ENCODE measurements at regions not wholly inside any gene's neighbourhood (a gene's known extent, or its start where the extent isn't known, plus 50 kb on each side); places are given as distances from the start of the nearest gene placed in this dataset.

DNA sequence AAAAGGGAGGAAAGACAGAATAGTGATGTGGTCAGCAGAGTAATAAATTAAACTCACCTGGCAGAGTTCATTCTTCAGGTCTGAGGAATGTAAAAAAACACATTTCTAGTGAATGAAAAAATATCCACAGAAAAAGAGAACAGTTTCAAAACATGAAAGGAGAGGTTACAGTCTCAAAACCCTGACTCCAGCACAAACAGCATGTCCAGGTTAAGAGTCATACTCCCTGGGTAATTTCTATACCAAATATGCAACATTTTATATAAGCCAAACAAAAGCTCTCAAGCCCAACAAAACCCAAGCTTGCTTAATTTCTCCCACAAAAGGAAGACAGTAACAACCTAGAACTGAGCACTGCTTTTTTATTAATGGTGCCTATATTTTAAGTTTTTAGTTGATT, 173.0 kb downstream of the NTMT2 start:
- no peak for DNase-seq

DNA sequence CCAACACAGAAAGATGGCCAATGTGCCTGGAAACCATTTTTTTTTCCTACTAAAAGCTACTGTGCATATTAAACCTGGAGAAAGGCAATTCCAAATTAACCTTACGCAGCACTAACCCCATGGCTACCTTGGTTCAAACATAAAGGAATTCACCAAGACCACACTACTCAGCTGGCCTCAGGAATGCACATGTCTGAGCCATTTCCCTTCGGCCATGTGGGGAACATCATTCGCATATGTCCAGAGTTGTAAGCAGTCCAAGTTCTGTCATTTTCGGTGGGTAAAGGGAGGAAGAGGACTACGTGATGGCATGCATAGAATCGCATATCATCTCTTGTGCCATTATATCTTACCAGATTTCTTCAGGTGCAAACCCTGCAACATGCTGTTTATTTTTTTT, 175.4 kb downstream of the NTMT2 start:
- no peak for DNase-seq

DNA sequence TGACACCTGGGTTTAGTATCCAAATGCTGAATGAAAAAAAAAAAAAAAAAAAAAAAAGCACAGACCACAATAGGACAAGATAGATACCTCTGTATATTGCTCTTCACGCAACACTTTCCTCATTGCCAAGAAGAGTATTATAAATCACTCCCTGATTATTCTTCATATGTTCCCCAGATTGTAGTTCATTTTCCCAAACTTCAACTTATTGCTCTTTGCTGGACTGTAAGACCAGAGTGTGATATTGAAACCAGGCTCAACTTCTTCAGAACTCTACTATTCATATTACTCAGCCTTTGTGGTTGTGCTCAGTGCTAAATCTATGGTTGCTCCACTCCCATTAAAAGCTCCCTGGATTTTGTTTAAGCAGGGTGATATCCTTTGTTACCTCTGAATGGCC, 180.4 kb downstream of the NTMT2 start:
- DNase-seq, result no peak

DNA sequence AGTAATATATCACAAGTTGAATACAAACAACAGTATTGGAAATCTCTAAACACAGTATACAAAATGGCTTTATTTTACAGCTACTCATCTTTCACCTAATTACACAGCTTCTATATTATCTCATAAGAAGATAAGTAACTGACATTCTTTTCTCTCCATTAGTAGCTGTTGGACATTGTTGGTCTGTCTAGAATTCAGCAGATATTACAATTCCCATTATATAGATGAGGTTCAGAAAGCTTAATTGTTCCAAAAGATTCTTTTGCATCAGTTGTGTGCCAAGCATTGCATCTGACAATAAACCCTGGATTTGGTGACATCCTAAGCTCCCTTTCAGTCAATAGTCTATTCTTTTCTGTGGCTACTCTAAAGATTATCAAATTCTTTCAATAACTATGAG, 187.0 kb downstream of the NTMT2 start:
- DNase-seq, result no peak

DNA sequence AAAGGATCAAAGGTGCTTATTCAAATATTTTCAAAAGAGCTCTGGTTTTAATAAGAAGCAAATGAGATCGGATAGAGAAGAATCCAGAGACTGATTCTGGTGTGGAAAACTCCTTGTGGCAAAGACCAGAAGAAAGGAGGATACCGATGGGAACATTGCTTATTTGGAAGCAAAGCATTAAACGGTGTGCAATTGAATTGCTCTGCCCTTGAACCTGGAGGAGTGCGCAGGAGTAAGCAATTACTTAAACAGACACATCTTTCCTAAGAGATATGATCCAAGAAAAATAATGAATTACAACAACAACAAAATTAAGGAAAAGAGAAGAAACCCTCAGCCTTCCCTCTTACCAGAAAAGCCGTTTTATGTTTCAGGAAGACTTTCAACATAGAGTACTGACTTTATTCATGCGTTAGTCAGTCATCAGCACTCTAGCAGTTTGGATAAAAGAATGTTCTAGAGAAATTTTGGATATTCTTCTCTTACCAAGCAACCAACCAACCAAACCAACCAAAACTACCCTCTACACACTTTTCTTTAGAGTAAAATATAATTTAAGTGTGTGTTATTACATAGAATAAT, 191.7 kb downstream of the NTMT2 start:
- no peak for DNase-seq

DNA sequence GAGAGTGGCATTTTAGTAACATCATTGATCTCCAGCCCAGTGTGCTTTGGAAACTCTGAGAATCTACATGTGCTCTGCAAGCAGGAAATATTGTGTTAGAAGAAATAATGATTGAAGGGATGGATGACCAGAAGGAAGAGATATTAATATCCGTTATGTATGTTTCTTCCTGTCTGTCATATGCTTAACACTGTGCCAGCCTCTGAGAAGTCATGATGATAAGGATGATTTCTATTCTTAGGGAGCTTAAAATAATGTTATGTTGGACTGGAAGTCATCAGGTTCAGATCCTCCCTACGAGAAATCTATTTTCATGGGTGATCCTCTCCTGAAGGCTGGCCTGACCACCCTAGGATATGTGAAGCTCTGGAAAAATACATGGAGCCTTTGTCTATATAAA, 192.4 kb upstream of the GORAB start:
- no peak for DNase-seq

DNA sequence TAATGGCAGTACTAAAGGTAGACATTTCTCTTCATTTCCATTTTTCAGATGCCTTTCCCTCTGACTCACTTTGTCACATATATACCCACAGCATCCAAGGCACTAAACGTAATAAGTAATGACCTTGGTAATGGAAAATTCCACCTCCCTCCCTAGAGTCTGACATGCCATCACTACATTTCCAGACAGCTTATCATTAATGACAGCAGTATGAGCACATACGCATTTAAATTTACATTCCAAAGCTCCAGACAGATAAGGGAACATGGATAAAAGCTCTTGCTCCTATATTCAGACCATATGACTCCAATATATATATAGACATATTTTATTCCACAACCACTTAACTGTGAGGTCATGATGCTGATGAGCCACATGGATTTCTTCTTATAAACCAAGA, 191.7 kb upstream of the GORAB start:
- no peak for DNase-seq

DNA sequence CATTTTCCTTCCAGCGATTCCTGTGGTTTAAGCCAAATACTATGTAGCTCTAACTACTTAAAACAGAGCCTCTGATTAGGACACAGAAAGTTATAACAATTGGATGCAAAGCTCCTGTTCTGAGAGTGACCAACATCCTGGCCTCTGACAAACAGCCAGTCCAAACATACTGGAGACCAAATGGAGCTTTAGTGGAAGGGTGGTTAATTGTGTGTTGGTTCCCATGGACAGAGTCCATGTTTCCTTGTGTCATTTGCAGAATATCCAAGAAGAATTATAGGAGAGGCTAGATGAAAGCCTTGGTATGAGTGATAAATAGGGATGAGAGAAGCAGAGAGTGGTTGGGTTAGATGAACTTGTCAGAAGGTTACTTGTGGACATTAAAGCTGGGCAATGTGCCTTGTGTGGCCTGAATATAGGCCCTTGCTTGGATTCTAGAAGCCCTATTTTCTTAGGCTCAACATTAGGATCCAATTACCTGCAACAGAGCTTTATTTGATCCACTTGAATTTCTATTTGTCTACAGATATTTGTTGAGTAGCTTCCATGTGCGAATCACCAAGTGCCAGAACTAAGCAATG, 180.5 kb upstream of the GORAB start:
- DNase-seq, result no peak

DNA sequence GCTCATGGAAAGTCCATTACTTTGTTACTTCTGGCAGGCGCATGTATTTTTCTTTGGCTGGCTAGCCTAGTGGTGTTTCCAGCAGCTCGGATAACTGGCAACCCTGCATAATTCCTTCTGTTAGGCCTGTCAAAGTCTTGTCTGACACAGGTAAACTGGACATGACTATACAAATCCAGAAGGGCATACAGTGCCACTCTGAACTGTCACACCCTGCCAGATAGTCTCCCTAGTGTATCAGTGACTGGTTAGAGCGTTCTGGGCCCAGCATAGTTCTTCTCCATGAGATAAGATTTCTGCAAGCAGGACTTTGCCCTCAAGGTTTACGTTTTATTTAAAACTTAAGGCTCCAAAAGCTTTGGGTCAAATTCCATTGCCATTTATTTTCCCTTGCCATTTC, 177.7 kb upstream of the GORAB start:
- no peak for DNase-seq

DNA sequence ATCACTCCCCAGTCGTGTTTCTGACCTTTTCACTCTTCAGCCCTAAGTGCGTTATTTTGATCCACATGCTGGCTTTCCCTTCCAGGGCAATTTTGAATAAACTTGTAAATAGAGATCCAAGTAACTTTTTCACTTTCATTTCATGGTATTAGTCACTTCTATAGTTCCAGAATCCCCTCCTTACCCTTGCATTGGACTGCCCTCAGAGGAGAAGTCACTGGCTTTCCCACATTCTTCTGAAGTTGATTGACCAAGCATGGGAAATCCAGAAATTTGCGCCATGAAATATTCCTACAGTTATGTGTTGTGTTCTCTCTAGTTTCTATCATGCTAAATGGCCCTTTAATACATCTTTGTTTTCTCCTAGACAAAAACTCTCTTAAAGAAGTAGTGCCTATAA, 177.3 kb upstream of the GORAB start:
- DNase-seq, result no peak

DNA sequence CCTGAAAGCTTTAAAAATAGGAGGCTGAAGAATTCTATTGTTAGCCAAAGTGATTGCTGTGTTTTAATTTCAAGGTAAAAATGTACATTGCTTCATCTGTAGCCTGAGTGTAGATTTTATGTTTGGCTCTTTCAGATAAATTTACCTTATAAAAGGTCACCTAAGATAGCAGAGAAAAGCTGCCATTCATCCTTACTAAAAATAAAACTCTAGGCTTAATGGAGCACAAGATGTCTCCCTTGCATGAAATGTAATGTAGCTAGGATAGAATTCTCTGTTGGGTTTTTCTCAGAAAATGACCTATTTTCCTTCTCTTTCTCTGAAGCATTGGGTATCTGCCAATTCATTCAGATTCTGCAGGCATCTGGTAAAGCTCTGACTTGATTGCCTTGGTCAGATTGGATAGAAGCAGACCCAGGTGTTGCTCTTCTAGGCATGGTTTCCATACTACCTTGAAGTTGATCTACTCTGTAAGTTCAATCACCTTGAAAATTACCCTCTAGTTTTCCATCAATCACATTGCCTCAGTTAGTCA, 176.6 kb upstream of the GORAB start:
- no peak for DNase-seq

DNA sequence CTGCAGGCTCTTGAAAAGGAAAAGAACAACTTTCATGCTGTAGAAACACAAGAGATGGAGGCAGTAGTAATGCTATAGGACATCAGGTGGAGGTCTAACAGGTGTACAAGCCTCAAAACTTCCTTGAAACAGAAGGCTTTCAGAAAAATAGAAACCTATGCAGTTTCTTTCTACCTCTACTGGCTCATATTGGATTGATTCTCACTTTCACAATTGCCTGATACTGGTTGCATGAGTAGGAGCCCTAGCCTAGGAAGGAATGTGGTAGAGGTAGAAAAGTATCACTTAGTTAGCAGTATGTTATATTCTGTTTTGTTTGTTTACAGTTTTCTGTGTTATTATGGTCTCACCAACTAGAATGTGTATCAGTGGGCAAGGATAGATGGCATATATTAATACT, 175.4 kb upstream of the GORAB start:
- no peak for DNase-seq

DNA sequence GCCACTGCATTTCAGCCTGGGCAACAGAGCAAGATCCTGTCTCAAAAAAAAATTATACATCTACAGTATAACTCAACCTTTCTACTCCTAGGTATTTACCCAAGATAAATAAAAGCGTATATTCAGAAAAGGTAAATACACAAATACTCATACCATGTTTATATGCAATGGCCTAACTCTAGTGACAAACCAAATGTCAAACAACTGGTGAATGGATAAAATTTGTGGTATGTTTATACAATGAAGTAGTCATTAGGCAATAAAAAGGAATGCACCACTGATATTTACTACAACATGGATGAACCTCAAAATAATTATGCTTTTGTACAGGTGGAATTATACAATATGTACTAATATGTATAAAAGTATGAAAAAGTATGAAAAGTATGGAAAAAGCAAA, 174.2 kb upstream of the GORAB start:
- no peak for DNase-seq

DNA sequence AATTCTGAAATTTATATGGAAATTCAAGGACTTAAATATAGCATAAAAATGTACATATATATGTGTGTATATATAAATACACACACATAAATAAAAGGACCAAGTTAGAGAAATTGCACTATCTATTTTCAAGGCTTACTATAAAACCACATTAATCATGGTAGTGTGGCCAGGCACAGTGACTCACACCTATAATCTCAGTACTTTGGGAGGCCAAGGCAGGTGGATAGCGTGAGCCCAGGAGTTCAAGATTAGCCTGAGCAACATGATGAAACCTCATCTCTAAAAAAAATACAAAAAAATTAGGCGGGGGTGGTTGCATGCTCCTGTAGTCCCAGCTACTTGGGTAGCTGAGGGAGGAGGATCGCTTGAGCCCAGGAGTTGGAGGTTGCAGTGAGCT, 171.4 kb upstream of the GORAB start:
- no peak for DNase-seq

DNA sequence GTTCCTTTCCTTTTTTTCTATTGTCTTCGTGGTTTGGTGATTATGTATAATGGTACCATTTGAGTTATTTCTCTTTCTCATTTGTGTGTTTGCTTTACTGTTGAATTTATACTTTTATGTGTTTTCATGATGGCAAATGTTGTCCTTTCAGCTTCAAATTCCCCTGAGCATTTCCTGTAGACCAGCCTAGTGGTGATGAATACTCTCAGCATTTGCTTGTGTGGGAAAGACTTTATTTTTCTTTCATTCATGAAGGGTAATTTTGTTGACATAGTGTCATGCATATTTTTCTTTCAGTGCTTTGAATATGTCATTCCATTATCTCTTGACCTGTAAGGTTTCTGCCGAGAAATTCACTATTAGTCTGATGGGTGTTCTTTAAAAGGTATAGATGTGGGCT, 166.6 kb upstream of the GORAB start:
- DNase-seq, result no peak

DNA sequence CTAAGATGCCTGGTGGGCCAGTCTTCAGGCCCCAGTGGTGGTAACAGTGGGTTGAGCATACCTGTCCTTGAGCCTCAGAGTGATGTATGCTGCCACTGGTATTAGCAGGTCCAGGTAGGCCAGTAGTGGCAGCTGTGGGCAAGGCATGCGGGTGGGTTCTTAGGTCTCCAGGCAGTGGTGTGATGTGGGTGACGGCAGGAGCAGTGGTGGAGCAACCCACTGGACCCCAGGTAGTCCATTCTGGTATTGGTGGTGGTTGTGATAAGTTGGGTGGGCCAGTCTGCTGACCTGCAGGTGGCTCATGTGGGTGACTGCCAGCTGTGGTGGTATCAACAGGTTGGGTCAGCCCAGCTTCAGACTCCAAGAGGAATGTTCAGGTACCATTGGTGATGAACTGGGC, 165.0 kb upstream of the GORAB start:
- DNase-seq, result no peak

DNA sequence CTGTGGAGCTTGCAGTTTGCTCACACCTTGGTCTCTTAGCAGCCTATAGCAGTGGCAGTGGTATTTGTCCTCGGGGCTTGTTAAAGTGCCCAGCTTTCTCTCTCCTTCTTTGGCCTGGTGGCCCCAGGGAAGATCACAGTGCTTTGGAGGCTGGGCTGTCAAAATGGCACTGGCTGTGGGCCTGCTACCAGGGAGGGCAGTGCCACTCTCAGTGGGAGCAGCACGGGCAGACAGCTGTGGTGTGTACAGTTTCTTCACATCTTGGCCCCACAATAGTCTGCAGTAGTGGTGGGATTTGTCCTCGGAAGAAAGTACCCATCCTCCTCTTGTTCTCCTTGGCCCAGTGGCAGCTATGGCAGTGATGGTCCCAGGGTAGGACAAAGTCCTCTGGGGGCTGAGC, 164.4 kb upstream of the GORAB start:
- no peak for DNase-seq

DNA sequence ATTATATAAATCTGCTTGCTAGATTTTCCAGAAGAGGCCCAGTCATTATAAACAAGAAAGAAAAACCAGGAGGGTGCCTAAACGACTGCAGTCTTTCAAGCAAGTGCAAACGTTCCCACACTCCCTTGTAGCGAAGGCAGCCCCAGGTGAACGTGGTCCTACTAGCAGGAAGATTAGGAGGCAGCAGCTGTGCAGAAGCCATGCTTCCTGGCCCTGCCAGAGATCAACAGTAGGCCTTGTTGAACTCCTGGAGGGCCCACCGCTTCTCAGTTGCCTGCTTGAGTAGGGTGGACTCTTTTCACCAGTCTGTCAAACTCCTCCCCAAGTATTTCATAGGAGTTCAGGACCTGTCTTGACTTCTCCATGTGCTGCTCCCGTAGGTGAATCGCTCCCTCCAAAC, 163.0 kb upstream of the GORAB start:
- no peak for DNase-seq

DNA sequence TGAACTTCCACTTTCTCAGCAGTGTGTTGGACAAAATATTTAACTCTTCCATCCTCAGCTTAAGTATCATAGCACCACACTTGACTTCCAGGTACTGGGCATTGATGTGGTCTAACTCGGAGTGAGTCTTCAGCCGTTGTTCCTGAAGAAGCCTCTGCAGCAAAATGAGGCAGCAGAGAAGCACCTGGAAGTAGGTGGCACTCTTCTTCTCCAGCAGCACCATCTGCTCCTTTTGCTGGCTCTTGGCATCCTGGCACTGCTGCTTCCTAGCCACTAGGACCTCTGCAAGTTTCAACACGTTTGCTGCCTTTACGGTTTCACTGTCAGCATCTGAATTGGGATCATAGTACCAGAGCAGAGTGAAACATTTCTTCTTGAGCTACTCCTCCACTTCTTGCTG, 162.5 kb upstream of the GORAB start:
- no peak for DNase-seq

DNA sequence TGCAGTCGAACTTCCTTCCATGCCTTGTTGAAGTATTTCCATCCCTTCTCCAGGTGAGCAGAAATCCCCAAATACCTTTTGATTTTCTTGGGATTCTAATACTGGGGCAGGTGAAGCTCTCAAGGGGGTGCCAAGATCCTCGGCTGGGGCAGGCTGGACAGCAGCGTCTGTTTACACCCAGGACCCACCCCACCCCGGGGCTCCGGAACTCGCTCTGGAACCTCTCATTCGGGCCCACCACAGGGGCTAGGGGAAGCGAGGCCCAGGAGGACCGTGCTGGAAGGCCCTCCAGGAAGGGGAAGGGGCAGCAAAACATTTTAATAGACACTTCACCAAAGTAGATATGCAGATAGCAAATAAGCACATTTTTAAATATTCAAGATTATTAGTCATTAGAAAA, 161.9 kb upstream of the GORAB start:
- no peak for DNase-seq

DNA sequence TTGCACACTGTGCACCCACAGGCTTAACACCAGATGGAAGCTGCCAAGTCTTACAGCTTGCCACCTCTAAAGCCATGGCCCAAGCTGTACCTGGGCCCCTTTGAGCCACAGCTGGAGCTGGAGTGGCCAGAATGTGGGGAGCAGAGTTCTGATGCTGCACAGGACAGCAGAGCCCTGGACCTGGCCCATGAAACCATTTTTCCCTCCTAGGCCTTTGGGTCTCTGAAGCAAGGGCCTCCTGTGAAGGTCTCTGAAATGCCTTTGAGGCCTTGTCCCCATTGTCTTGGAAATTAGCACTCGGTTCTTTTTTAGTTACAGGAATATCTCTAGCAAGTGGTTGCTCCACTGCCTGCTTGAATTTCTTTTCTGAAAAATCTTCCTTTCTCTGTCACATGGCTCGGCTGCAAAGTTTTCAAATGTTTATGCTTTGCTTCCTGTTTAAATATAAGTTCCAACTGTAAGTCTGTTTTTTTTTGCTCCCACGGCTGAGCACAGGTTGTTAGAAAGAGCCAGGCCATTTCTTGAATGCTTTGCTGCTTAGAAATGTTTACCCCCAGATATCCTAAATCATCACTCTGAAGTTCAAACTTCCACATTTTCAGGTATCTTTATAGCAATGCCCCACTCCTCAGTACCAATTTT, 156.8 kb upstream of the GORAB start:
- DNase-seq, result no peak

DNA sequence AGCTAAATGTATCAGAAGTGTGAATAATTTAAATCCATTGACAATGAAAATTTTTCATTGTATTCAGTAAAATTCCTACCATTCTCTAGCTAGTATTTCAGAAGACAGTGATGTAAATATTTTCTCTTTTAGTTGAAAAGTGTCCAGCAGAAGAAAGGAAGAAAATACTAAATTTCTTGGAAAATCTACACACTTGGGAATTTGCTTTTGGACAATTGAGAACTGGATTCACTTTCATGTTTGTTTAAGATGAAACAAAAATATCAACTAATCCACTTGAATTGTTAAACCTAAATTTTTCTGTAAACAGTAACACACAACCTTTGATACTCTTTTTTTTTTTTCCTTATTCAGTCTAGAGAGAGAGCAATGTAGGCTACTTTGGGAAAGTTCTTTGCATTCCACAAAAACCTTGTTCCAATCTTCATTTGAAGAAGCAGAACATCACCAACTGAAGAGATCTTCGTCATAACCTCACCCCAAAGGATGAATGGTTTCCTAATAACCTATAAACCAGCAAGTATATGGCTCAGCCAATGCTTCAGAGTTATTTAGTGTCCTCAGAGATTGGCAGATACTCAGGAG, 155.1 kb upstream of the GORAB start:
- no peak for DNase-seq

DNA sequence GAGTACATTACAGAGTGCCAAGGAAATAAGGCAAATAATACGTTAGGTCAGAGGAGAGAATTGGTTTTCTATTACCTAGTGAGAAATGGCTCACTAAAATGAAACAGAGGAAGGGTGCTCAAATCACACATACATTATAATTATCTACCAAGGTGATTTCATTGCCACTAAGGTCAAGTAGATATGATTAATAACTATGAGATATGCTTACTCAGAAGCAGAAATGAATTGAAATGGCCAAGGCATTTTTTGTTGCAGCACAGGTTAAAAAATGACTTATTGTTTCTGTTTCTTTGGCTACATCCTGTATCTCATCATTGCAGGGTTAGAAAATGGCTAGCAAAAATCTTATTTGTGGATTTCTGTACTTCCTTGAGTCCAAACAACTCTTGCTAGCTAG, 154.5 kb upstream of the GORAB start:
- no peak for DNase-seq

DNA sequence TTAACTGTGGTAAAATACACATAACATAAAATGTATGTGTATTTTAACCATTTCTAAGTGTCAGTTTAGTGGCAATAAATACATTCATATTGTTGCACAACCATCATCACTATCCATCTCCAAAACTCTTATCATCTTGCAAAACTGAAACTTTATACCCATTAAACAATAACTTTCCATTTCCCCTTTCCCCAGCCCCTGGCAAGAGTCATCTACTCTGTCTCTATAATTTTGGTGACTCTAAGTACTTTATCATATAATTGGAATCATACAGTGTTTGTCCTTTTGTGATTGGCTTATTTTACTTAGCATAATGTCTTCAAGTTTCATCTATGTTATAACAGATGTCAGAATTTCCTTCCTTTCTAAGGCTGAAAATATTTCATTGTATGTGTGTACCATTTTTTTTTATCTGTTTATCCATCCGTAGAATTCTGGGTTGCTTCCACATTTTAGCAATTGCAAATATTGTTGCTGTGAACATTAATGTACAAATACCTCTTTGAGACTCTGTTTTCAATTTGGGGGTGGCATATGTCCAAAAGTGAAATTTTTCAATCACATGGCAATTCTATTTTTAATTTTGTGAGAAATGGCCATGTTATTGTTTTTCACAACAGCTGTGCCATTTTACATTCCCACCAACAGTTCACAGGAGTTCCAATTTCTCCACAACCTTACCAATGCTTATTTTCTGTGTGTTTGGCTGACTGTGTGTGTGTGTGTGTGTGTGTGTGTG, 153.9 kb upstream of the GORAB start:
- DNase-seq, result no peak

All from GDM1 (cell line).